Choroid plexus epithelial cell (primary cell): ENCODE measurements at regions not wholly inside any gene's neighbourhood (a gene's known extent, or its start where the extent isn't known, plus 50 kb on each side); places are given as distances from the start of the nearest gene placed in this dataset.
A peak's percentile ranks its signal among the peaks of the same experiment; 100 is the strongest.

Experiments
- DNase-seq: peaks from one replicate; pipeline ENCODE4 v3.0.0-alpha.2; 2010; ENCODE audit warnings: low read depth
- H3K4me3 ChIP-seq: 2 replicates; pipeline ENCODE4 v1.5.1; 2011; ENCODE audit warnings: low read depth, mild to moderate bottlenecking, control low read depth, low read length, moderate library complexity
- TF ChIP-seq, protein P1 (sequence below): conservative IDR thresholded peaks from 2 replicates; pipeline ENCODE4 v1.5.1; 2011; ENCODE audit warnings: low read depth, mild to moderate bottlenecking, control low read depth, inconsistent platforms, low read length, moderate library complexity

DNA sequence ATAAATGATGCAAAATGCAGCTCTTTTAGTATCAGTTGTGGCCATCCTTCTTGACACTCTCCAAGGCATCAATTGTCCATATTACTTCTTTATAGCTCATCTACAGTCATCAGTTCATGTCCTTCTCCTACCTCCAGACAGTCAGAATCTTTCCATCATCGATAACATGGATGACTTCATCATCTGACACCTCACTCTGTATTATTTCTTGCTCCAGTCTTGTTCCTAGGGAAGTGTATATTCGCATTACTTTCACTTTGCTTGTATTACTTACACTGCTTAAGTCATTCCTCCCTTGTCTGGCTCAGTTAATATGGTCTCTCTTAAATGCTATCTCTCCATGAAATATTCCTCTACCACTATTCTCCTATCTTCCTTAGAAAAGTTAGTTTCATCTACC, 999.1 kb upstream of the SLC10A2 start:
- H3K4me3 ChIP-seq = no peak overlapping the region
- TF ChIP-seq, protein P1, sequence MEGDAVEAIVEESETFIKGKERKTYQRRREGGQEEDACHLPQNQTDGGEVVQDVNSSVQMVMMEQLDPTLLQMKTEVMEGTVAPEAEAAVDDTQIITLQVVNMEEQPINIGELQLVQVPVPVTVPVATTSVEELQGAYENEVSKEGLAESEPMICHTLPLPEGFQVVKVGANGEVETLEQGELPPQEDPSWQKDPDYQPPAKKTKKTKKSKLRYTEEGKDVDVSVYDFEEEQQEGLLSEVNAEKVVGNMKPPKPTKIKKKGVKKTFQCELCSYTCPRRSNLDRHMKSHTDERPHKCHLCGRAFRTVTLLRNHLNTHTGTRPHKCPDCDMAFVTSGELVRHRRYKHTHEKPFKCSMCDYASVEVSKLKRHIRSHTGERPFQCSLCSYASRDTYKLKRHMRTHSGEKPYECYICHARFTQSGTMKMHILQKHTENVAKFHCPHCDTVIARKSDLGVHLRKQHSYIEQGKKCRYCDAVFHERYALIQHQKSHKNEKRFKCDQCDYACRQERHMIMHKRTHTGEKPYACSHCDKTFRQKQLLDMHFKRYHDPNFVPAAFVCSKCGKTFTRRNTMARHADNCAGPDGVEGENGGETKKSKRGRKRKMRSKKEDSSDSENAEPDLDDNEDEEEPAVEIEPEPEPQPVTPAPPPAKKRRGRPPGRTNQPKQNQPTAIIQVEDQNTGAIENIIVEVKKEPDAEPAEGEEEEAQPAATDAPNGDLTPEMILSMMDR = no peak
- no peak for DNase-seq

DNA sequence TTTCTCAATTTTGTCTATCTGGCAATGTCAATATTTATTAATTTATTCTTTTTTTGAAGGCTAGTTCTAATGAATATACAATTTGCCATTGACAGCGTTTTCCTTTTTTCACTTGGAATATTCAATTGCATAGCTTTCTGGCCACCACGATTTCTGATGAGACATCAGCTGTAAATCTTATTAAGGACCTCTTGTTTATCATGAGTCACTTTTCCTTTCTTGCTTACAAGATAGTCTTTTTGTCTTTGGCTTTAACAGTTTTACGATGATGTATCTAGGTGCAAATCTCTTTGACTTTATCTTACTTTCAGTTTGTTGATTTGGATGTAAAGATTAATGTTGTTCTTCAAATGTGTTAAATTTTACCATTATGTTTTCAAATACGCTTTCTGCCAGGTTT, 991.6 kb upstream of the SLC10A2 start:
- TF ChIP-seq, protein P1 = no peak
- DNase-seq = no peak
- no peak overlapping the region for H3K4me3 ChIP-seq

DNA sequence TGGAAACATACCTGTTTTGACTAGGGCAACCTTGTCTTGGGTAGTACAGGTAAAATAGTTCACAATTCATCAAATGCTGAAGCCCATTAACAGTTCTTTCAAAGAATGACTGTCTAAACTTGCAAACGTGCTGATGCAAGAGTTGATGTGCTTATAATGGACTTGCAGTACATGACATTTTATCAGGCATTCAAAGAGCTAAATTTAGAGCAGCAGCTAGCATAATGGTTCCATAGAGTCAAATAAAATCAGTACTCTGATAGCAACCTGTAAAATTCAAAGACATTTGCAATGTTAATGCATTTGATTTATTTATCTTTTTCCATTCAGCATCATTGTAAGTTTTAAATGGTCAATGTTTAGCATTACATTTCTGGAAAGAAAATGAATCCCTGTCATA, 979.7 kb upstream of the SLC10A2 start:
- DNase-seq = no peak
- TF ChIP-seq, protein P1 = no peak
- no peak overlapping the region for H3K4me3 ChIP-seq

DNA sequence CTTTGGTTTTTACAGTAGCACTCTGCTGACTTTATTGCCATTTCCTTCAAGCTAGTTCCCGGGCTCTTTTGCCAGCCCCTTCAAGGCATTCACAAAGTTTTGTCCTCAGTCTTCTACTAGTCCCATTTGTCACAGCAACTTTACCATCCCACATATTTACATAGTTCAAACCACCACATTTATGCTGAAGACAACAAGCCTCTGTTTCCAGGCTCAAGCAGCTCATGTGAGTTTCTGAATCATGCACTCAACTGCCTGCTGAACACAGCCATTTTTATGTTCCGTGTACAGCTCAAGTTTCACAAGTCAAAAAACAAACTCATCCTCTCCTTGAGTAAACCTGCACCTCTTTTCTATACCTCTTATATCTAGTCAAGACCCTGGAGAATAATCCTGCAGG, 977.0 kb upstream of the SLC10A2 start:
- DNase-seq = peak; percentile 43

DNA sequence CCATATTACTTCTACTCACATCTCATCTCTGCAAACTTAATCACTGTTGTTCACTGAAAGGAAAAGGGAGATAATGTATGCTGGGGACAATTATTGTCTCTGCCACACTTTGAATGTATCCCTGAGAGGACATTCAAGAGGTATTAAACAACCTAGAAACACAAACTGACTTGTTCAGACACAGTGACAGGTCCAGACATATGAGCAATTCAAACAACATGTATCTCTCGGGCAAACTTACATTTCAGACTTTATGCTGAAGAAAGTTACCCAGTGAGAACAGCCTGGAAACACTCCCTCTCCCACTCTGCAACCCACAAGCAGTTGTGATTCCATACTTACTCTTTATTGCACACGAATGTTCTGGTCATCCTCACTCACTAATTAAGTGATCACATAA, 968.7 kb upstream of the SLC10A2 start:
- no peak overlapping the region for H3K4me3 ChIP-seq
- no peak for DNase-seq
- TF ChIP-seq, protein P1 = no peak

More for the DNA sequence above, 977.0 kb upstream of the SLC10A2 start:
- H3K4me3 ChIP-seq = no peak overlapping the region
- TF ChIP-seq, protein P1 = no peak

DNA sequence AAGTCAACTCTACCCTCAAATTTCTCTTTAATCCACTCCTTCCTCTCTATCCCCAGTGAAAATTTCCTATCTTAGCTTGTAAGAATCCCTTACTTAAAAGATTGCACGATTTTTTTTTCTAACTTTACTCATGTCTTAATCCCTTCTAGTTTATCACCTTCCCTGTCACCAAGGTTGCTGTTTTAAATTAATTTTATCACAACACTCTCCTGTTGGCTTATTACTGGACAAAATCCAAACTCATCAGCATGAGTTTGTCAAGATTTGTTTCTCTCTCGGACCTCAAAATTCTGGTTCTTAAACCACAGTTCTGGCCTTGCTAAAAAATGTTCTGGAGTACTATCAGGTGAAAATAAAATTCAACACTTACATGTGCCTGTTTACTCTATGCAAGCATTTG, 959.1 kb upstream of the SLC10A2 start:
- no peak overlapping the region for H3K4me3 ChIP-seq
- TF ChIP-seq, protein P1 = no peak
- no peak for DNase-seq

DNA sequence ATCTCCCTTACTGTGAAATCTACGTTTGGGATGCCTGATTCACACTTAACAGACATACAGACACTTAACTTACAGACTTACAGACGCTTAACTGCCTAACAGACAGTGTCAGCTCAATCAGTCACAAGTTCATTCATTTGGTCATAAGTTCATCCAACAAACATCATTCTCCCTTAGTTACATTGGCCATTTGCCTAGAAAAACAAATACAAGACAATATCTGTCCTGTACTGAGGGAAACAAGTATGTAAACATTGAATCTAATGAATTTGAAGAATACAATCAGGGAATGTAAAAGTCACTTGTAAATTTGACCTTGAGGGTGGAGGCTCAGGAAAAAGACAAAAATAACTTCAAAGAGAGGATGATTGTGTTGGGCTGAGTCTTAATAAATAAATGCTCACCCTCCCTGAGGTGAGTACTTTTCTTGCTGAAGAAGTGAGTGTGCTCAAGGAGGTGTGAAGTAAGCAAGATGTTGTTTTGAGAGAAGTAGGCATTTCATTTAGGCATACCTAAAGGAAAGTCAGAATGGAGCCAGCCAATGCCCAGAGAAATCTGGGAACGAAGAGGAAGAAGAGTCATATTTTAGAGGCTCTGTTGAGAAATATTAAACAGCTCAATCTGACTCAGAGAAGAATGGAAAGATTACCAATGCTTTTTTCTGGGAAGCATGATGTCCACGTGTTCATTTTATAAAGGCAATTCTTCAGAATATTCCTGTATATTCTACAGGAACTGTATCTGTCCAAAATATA, 958.4 kb upstream of the SLC10A2 start:
- peak; percentile 91 for DNase-seq
- TF ChIP-seq, protein P1 = no peak
- no peak overlapping the region for H3K4me3 ChIP-seq
